ENCODE measurements at regions not wholly inside any gene's neighbourhood (a gene's known extent, or its start where the extent isn't known, plus 50 kb on each side); places are given as distances from the start of the nearest gene placed in this dataset.

- no peaks in the 10 kb centered on the region for H3K9me3 Mint-ChIP-seq
- H3K4me1 Mint-ChIP-seq (ENCODE audit: low read depth) = no peaks in the 10 kb centered on the region
- H3K27me3 Mint-ChIP-seq = no peaks in the 10 kb centered on the region
- H3K36me3 Mint-ChIP-seq (ENCODE audit: low read depth) = no peaks in the 10 kb centered on the region
- no peak overlapping the region for H3K4me3 Mint-ChIP-seq
- no peak overlapping the region for H3K27ac Mint-ChIP-seq
Observed at GRCh38 chr13:111516712-111517640, 196.5 kb downstream of the TEX29 start.

GRCh38 chr13:111517641-111518010, 197.2 kb downstream of the TEX29 start:
- H3K4me1 Mint-ChIP-seq (ENCODE audit: low read depth) = no peaks in the 10 kb centered on the region
- H3K4me3 Mint-ChIP-seq = no peak overlapping the region
- H3K27ac Mint-ChIP-seq = no peak overlapping the region
- H3K36me3 Mint-ChIP-seq (ENCODE audit: low read depth) = no peaks in the 10 kb centered on the region
- no peaks in the 10 kb centered on the region for H3K27me3 Mint-ChIP-seq
- no peaks in the 10 kb centered on the region for H3K9me3 Mint-ChIP-seq

GRCh38 chr13:111518161-111518792, 197.8 kb downstream of the TEX29 start:
- Mint-ChIP-seq H3K36me3 (ENCODE audit: low read depth) (no peaks in the 10 kb centered on the region), H3K4me3 (no peak overlapping the region), H3K9me3 (no peaks in the 10 kb centered on the region), H3K27ac (no peak overlapping the region), H3K27me3 (no peaks in the 10 kb centered on the region), H3K4me1 (ENCODE audit: low read depth) (no peaks in the 10 kb centered on the region)

- no peaks in the 10 kb centered on the region for H3K36me3 Mint-ChIP-seq (ENCODE audit: low read depth)
Observed at GRCh38 chr13:111519041-111519440, 198.6 kb downstream of the TEX29 start.

GRCh38 chr13:111519490-111520170, 199.2 kb downstream of the TEX29 start:
- Mint-ChIP-seq H3K36me3 (ENCODE audit: low read depth) (no peaks in the 10 kb centered on the region), H3K4me3 (no peak overlapping the region), H3K27ac (no peak overlapping the region), H3K27me3 (no peaks in the 10 kb centered on the region), H3K9me3 (no peaks in the 10 kb centered on the region), H3K4me1 (ENCODE audit: low read depth) (no peaks in the 10 kb centered on the region)

More at GRCh38 chr13:111519041-111519440, 198.6 kb downstream of the TEX29 start:
- no peaks in the 10 kb centered on the region for H3K9me3 Mint-ChIP-seq
- H3K27me3 Mint-ChIP-seq = no peaks in the 10 kb centered on the region
- no peaks in the 10 kb centered on the region for H3K4me1 Mint-ChIP-seq (ENCODE audit: low read depth)
- no peak overlapping the region for H3K4me3 Mint-ChIP-seq
- H3K27ac Mint-ChIP-seq = no peak overlapping the region

- no peaks in the 10 kb centered on the region for H3K36me3 Mint-ChIP-seq (ENCODE audit: low read depth)
- H3K9me3 Mint-ChIP-seq = no peaks in the 10 kb centered on the region
- H3K27ac Mint-ChIP-seq = no peak overlapping the region
- no peaks in the 10 kb centered on the region for H3K27me3 Mint-ChIP-seq
- H3K4me1 Mint-ChIP-seq (ENCODE audit: low read depth) = no peaks in the 10 kb centered on the region
- H3K4me3 Mint-ChIP-seq = no peak overlapping the region
Observed at GRCh38 chr13:111521030-111521429, 200.6 kb downstream of the TEX29 start.

GRCh38 chr13:111521691-111522229, 201.3 kb downstream of the TEX29 start:
- Mint-ChIP-seq H3K9me3 (no peaks in the 10 kb centered on the region), H3K4me1 (ENCODE audit: low read depth) (no peaks in the 10 kb centered on the region), H3K36me3 (ENCODE audit: low read depth) (no peaks in the 10 kb centered on the region), H3K27me3 (no peaks in the 10 kb centered on the region), H3K27ac (no peak overlapping the region), H3K4me3 (no peak overlapping the region)

GRCh38 chr13:111525320-111526118, 205.1 kb downstream of the TEX29 start:
- Mint-ChIP-seq H3K4me1 (ENCODE audit: low read depth) (no peaks in the 10 kb centered on the region), H3K27ac (no peak overlapping the region), H3K27me3 (peaks cover 3% of the 10 kb centered on the region), H3K36me3 (ENCODE audit: low read depth) (no peaks in the 10 kb centered on the region), H3K9me3 (no peaks in the 10 kb centered on the region), H3K4me3 (no peak overlapping the region)

GRCh38 chr13:111526922-111527321, 206.5 kb downstream of the TEX29 start:
- no peaks in the 10 kb centered on the region for H3K9me3 Mint-ChIP-seq
- H3K36me3 Mint-ChIP-seq (ENCODE audit: low read depth) = no peaks in the 10 kb centered on the region
- H3K27ac Mint-ChIP-seq = no peak overlapping the region
- no peak overlapping the region for H3K4me3 Mint-ChIP-seq
- H3K4me1 Mint-ChIP-seq (ENCODE audit: low read depth) = no peaks in the 10 kb centered on the region
- peaks cover 14% of the 10 kb centered on the region for H3K27me3 Mint-ChIP-seq

- Mint-ChIP-seq H3K27me3 (peaks cover 18% of the 10 kb centered on the region), H3K36me3 (ENCODE audit: low read depth) (no peaks in the 10 kb centered on the region), H3K4me3 (no peak overlapping the region), H3K4me1 (ENCODE audit: low read depth) (no peaks in the 10 kb centered on the region), H3K9me3 (no peaks in the 10 kb centered on the region), H3K27ac (no peak overlapping the region)
Observed at GRCh38 chr13:111527614-111528229, 207.3 kb downstream of the TEX29 start.

GRCh38 chr13:111528513-111528912, 208.1 kb downstream of the TEX29 start:
- Mint-ChIP-seq H3K27ac (no peak overlapping the region), H3K27me3 (peaks cover 25% of the 10 kb centered on the region), H3K4me3 (no peak overlapping the region), H3K36me3 (ENCODE audit: low read depth) (no peaks in the 10 kb centered on the region), H3K9me3 (no peaks in the 10 kb centered on the region), H3K4me1 (ENCODE audit: low read depth) (no peaks in the 10 kb centered on the region)

GRCh38 chr13:111530137-111530870, 209.9 kb downstream of the TEX29 start:
- Mint-ChIP-seq H3K27me3 (peaks cover 41% of the 10 kb centered on the region), H3K36me3 (ENCODE audit: low read depth) (no peaks in the 10 kb centered on the region), H3K9me3 (no peaks in the 10 kb centered on the region)

GRCh38 chr13:111531505-111531904, 211.1 kb downstream of the TEX29 start:
- peaks cover 53% of the 10 kb centered on the region for H3K27me3 Mint-ChIP-seq
- no peaks in the 10 kb centered on the region for H3K9me3 Mint-ChIP-seq
- no peaks in the 10 kb centered on the region for H3K4me1 Mint-ChIP-seq (ENCODE audit: low read depth)
- no peaks in the 10 kb centered on the region for H3K36me3 Mint-ChIP-seq (ENCODE audit: low read depth)
- H3K4me3 Mint-ChIP-seq = no peak overlapping the region
- H3K27ac Mint-ChIP-seq = no peak overlapping the region

More at GRCh38 chr13:111530137-111530870, 209.9 kb downstream of the TEX29 start:
- no peak overlapping the region for H3K4me3 Mint-ChIP-seq
- no peaks in the 10 kb centered on the region for H3K4me1 Mint-ChIP-seq (ENCODE audit: low read depth)
- no peak overlapping the region for H3K27ac Mint-ChIP-seq

Data from stimulated activated naive CD8-positive, alpha-beta T cell treated with anti-CD3 and anti-CD28 coated beads, Interleukin-15, Interleukin-2, amounts not matched to agents 100 ng/mL and 50 ng/mL, for 24 hours (primary cell).